ENCODE measurements at regions not wholly inside any gene's neighbourhood (a gene's known extent, or its start where the extent isn't known, plus 50 kb on each side); places are given as distances from the start of the nearest gene placed in this dataset.
A peak's percentile ranks its signal among the peaks of the same experiment; 100 is the strongest.

GRCh38 chr14:83196236-83196635, 1662.6 kb upstream of the SEL1L start:
- no peaks in the 10 kb centered on the region for H3K36me3 ChIP-seq
- no peaks in the 10 kb centered on the region for H3K27me3 ChIP-seq
- H3K4me1 ChIP-seq (ENCODE audit: control insufficient read depth in 1 of 2, insufficient read depth in 1 of 2, low read depth in 1 of 2, low read length in 1 of 2), result no peaks in the 10 kb centered on the region
- H3K4me3 ChIP-seq (ENCODE audit: low read depth in 1 of 2, low read length in 1 of 2), result no peak overlapping the region
- no peaks in the 10 kb centered on the region for H3K9me3 ChIP-seq
- no peak overlapping the region for H3K27ac ChIP-seq
- no peak for TF ChIP-seq CTCF (IDR thresholded peaks at IDR 0.05)

- Histone ChIP-seq H3K4me1 (ENCODE audit: control insufficient read depth in 1 of 2, insufficient read depth in 1 of 2, low read depth in 1 of 2, low read length in 1 of 2) (no peaks in the 10 kb centered on the region), H3K27ac (no peak overlapping the region), H3K36me3 (no peaks in the 10 kb centered on the region), H3K4me3 (ENCODE audit: low read depth in 1 of 2, low read length in 1 of 2) (no peak overlapping the region), H3K27me3 (no peaks in the 10 kb centered on the region), H3K9me3 (no peaks in the 10 kb centered on the region)
- no peak for TF ChIP-seq CTCF (IDR thresholded peaks at IDR 0.05)
Observed at GRCh38 chr14:83197271-83197670, 1663.6 kb upstream of the SEL1L start.

GRCh38 chr14:83207550-83207949, 1673.9 kb upstream of the SEL1L start:
- no peaks in the 10 kb centered on the region for H3K4me1 ChIP-seq (ENCODE audit: control insufficient read depth in 1 of 2, insufficient read depth in 1 of 2, low read depth in 1 of 2, low read length in 1 of 2)
- H3K4me3 ChIP-seq (ENCODE audit: low read depth in 1 of 2, low read length in 1 of 2), result no peak overlapping the region
- no peak for TF ChIP-seq CTCF (IDR thresholded peaks at IDR 0.05)
- no peaks in the 10 kb centered on the region for H3K36me3 ChIP-seq
- no peaks in the 10 kb centered on the region for H3K27me3 ChIP-seq
- H3K27ac ChIP-seq, result no peak overlapping the region
- no peaks in the 10 kb centered on the region for H3K9me3 ChIP-seq

- H3K4me1 ChIP-seq (ENCODE audit: control insufficient read depth in 1 of 2, insufficient read depth in 1 of 2, low read depth in 1 of 2, low read length in 1 of 2), result no peaks in the 10 kb centered on the region
- no peak for TF ChIP-seq CTCF (IDR thresholded peaks at IDR 0.05)
- no peaks in the 10 kb centered on the region for H3K36me3 ChIP-seq
- no peaks in the 10 kb centered on the region for H3K9me3 ChIP-seq
- H3K27me3 ChIP-seq, result no peaks in the 10 kb centered on the region
- peak overlapping the region; percentile 54 for H3K27ac ChIP-seq
- no peak overlapping the region for H3K4me3 ChIP-seq (ENCODE audit: low read depth in 1 of 2, low read length in 1 of 2)
Observed at GRCh38 chr14:83208341-83208740, 1674.7 kb upstream of the SEL1L start.

- no peaks in the 10 kb centered on the region for H3K9me3 ChIP-seq
- H3K36me3 ChIP-seq, result no peaks in the 10 kb centered on the region
- H3K27me3 ChIP-seq, result no peaks in the 10 kb centered on the region
- H3K4me1 ChIP-seq (ENCODE audit: control insufficient read depth in 1 of 2, insufficient read depth in 1 of 2, low read depth in 1 of 2, low read length in 1 of 2), result no peaks in the 10 kb centered on the region
- no peak for TF ChIP-seq CTCF (IDR thresholded peaks at IDR 0.05)
- no peak overlapping the region for H3K27ac ChIP-seq
- H3K4me3 ChIP-seq (ENCODE audit: low read depth in 1 of 2, low read length in 1 of 2), result no peak overlapping the region
Observed at GRCh38 chr14:83217492-83217891, 1683.8 kb upstream of the SEL1L start.
